ENCODE measurements at regions not wholly inside any gene's neighbourhood (a gene's known extent, or its start where the extent isn't known, plus 50 kb on each side); places are given as distances from the start of the nearest gene placed in this dataset.
"Not testable (repeated sequence)": the region's sequence is repeated elsewhere in the genome, so short reads cannot be mapped to it uniquely, and the experiment has no call there.

DNA sequence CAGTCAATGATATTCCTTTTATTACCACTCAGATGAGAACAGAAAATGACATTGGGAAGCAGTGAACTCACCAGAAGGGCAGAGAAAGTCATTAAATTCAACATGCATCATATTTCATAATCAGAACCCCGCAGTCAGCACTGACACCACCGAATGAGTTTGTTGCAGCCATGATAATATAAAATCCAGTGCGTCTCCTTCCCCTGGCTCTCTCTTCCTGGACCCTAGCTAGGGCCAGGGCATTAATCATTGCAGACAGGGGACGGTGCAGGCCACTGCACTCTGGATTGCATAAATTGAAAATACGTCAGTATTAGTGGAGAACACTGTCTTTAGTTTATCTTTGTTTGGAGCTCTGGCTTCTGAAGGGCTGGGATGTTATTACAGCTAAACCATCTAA lies 931.5 kb downstream of the TYW1 start:
- Histone ChIP-seq H3K9me3 (no peaks in the 10 kb centered on the region), H3K36me3 (no peaks in the 10 kb centered on the region), H3K4me3 (no peak overlapping the region), H3K27ac (no peak overlapping the region), H3K27me3 (no peaks in the 10 kb centered on the region), H3K4me1 (no peaks in the 10 kb centered on the region)
- DNase-seq = no peak
- TF ChIP-seq, protein P1, sequence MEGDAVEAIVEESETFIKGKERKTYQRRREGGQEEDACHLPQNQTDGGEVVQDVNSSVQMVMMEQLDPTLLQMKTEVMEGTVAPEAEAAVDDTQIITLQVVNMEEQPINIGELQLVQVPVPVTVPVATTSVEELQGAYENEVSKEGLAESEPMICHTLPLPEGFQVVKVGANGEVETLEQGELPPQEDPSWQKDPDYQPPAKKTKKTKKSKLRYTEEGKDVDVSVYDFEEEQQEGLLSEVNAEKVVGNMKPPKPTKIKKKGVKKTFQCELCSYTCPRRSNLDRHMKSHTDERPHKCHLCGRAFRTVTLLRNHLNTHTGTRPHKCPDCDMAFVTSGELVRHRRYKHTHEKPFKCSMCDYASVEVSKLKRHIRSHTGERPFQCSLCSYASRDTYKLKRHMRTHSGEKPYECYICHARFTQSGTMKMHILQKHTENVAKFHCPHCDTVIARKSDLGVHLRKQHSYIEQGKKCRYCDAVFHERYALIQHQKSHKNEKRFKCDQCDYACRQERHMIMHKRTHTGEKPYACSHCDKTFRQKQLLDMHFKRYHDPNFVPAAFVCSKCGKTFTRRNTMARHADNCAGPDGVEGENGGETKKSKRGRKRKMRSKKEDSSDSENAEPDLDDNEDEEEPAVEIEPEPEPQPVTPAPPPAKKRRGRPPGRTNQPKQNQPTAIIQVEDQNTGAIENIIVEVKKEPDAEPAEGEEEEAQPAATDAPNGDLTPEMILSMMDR (IDR thresholded peaks at IDR 0.05) = no peak
- intact Hi-C loops (cut with DNase I; ENCODE audit: low total_unique reads) = no loop called here

DNA sequence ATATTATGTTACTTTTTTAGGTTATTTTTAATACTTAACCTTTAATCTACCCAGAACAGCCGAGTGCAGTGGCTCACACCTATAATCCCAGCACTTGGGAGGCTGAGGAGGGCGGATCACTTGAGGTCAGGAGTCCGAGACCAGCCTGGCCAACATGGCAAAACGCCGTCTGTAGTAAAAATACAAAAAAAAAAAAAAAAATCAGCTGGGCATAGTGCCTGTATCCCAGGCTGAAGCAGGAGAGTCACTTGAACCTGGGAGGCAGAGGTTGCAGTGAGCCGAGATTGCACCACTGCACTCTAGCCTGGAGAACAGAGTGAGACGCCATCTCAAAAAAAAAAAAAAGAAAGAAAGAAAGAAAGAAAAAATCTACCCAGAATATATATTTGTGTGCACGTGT lies 939.8 kb downstream of the TYW1 start:
- H3K27ac ChIP-seq; H3K4me3 ChIP-seq; H3K36me3 ChIP-seq; H3K27me3 ChIP-seq; DNase-seq; intact Hi-C loops (cut with DNase I; ENCODE audit: low total_unique reads); H3K9me3 ChIP-seq: not testable (repeated sequence)
- H3K4me1 ChIP-seq = peaks cover 0 to 14% (median 0%) of the 10 kb centered on the region in 4 donors

DNA sequence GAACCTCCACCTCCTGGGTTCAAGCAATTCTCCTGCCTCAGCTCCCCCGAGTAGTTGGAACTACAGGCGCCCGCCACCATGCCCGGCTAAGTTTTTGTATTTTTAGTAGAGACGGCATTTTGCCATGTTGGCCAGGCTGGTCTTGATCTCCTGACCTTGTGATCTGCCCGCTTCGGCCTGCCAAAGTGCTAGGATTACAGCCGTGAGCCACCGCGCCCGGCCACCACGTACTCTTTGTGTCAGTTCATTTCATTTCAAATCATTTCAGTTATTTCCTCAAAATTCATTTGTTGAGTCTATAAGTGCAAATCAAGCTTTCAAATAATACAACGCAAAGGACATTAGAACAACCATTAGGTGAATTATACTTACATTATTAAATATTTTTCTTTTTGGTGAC lies 943.8 kb downstream of the TYW1 start:
- TF ChIP-seq, protein P1 (IDR thresholded peaks at IDR 0.05) = no peak
- H3K4me1 ChIP-seq = peaks cover 0 to 14% (median 0%) of the 10 kb centered on the region in 4 donors
- no peaks in the 10 kb centered on the region for H3K27me3 ChIP-seq
- H3K4me3 ChIP-seq = no peak overlapping the region
- no peak for DNase-seq
- intact Hi-C loops (cut with DNase I; ENCODE audit: low total_unique reads) = no loop called here
- no peaks in the 10 kb centered on the region for H3K9me3 ChIP-seq
- H3K36me3 ChIP-seq = no peaks in the 10 kb centered on the region
- no peak overlapping the region for H3K27ac ChIP-seq

DNA sequence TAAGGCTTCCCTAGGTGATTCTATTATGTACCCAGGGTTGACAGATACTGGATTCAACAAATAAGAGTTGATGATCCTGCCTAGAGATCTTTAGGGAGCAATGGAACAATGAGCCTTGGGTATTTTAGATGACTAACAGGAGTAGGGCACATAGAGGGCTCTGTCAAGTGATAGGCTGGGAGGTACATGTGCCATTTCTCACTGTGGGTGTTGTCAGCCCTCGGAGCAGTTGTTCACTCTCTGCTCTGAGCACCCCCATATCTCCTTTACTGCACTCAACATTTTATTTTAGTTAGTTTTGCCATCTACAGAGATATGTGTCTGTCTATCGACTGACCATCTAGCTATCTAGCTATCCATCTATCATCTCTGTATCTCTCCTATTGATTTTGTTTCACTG lies 950.6 kb downstream of the TYW1 start:
- Histone ChIP-seq H3K9me3 (no peaks in the 10 kb centered on the region), H3K27ac (no peak overlapping the region), H3K4me1 (no peaks in the 10 kb centered on the region), H3K36me3 (no peaks in the 10 kb centered on the region), H3K4me3 (no peak overlapping the region), H3K27me3 (no peaks in the 10 kb centered on the region)
- TF ChIP-seq, protein P1 (IDR thresholded peaks at IDR 0.05) = no peak
- no peak for DNase-seq
- intact Hi-C loops (cut with DNase I; ENCODE audit: low total_unique reads) = no loop called here

DNA sequence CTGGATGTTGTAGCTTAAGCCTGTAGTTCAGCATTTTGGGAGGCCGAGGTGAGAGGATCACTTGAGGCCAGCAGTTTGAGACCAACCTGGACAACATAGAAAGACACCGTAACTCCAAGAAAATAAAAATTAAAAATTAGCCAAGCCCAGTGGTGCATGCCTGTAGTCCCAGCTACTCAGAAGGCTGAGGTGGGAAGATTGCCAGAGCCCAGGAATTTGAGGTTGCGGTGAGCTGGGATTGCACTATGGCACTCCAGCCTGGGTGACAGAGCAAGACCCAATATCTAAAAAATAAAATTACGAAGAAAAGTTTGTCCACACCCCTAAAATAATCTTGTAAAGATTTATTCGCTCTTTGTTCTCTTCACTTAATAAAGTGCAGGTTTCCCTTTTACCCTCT lies 951.0 kb downstream of the TYW1 start:
- DNase-seq = no peak
- H3K4me1 ChIP-seq = no peaks in the 10 kb centered on the region

DNA sequence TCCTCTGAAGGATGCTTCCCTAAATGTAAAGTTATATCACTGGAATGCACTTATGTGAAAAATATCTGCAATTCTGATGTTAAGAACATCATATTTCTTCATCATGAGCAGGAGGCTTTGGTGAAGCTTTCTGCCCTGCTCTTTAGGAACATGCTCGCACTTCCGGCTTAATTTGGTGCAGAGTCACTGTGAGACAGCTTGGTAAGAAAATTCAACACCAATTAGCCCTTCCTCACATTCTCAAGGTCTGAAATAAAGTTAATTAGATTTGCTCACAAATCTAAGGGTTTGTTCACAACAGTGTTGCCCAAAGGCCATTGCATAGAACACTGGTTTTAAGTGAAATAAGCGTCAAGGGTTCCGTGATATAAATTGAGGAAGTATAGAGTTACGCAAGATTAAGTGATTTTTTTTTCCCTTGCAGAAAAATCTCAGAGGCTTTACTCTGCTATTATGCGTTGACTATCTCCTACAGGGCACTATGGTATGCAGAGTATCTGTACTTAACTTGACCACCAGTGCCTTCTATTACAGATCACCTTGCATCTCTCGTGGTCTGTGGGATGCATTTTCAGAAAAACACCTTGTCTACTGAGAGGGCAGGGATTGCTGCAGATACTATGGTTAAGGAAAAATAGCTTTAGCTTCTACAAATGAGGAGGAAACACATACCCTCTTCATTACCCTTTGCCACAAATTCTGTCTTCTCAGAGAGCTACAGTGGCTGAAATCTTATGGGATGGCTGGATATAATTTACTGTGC lies 953.9 kb downstream of the TYW1 start:
- intact Hi-C loops (cut with DNase I; ENCODE audit: low total_unique reads) = loop anchor here (10.0 kb wide), 1 partner anchor 1884 kb away; no protein-coding TSS in a partner anchor
- TF ChIP-seq, protein P1 (IDR thresholded peaks at IDR 0.05) = no peak
- no peaks in the 10 kb centered on the region for H3K9me3 ChIP-seq

More for the DNA sequence above, 951.0 kb downstream of the TYW1 start:
- H3K27ac ChIP-seq = no peak overlapping the region
- TF ChIP-seq, protein P1 (IDR thresholded peaks at IDR 0.05) = no peak
- intact Hi-C loops (cut with DNase I; ENCODE audit: low total_unique reads) = no loop called here
- H3K36me3 ChIP-seq = no peaks in the 10 kb centered on the region
- no peaks in the 10 kb centered on the region for H3K27me3 ChIP-seq
- no peak overlapping the region for H3K4me3 ChIP-seq
- H3K9me3 ChIP-seq = no peaks in the 10 kb centered on the region

More for the DNA sequence above, 953.9 kb downstream of the TYW1 start:
- Histone ChIP-seq H3K4me3 (no peak overlapping the region), H3K27me3 (no peaks in the 10 kb centered on the region), H3K36me3 (no peaks in the 10 kb centered on the region), H3K27ac (no peak overlapping the region), H3K4me1 (no peaks in the 10 kb centered on the region)
- no peak for DNase-seq
